B cell (primary cell): ENCODE measurements at regions not wholly inside any gene's neighbourhood (a gene's known extent, or its start where the extent isn't known, plus 50 kb on each side); places are given as distances from the start of the nearest gene placed in this dataset.

Experiments
- ATAC-seq: fragments of 200-7000 bp; cut with Tn5 transposase; one replicate; pipeline ENCODE4 v1.10.0; 2021; ENCODE audit warnings: low read depth, mild to moderate bottlenecking, moderate number of reproducible peaks, moderate library complexity
- CTCF ChIA-PET: fragments of 350-600 bp; sonication (Branson Sonifier 250); formaldehyde crosslinking; loops from one replicate; lab custom pipeline; 2021; ENCODE audit warnings: antibody characterized with exemption, inconsistent platforms; lab: Charles Lee
- POLR2A ChIA-PET: fragments of 350-600 bp; sonication (Branson Sonifier 250); formaldehyde crosslinking; loops from one replicate; lab custom pipeline; 2021; ENCODE audit warnings: antibody characterized with exemption; lab: Charles Lee
- DNase-seq: peaks from one replicate; pipeline ENCODE4 v3.0.0; 2013
- H2AFZ ChIP-seq: 2 replicates; pipeline ENCODE4 v1.6.1; 2012; ENCODE audit warnings: mild to moderate bottlenecking, low read depth, low read length; ENCODE audit not compliant: insufficient read depth, poor library complexity, severe bottlenecking
- H3K27ac ChIP-seq, 2 donors: 1 replicate in 1 of 2; 2 replicates in 1 of 2; pipeline ENCODE4 v1.5.1; 2012 to 2013; ENCODE audit warnings: low read length in 2 of 2, mild to moderate bottlenecking in 2 of 2, moderate library complexity in 1 of 2
- H3K27me3 ChIP-seq, 4 experiments: fragments of 200-600 bp in 1 of 4; sonication (generic) in 1 of 4; replicated peaks in 1 of 4; 1 replicate in 2 of 4; 2 replicates in 2 of 4; pipeline versions ENCODE4 v1.6.1 to v1.7.0; 2013 to 2016; ENCODE audit warnings: low read length in 3 of 4, mild to moderate bottlenecking in 2 of 4, mixed read lengths in 1 of 4, moderate library complexity in 1 of 4; ENCODE audit not compliant: insufficient read depth in 4 of 4, control insufficient read depth in 3 of 4; ENCODE audit errors: control extremely low read depth in 1 of 4
- H3K36me3 ChIP-seq, 2 experiments: replicated peaks in 1 of 2; 1 replicate in 1 of 2; 2 replicates in 1 of 2; pipeline versions ENCODE4 v1.6.1 to v1.7.1; 2013; ENCODE audit warnings: low read length in 1 of 2; ENCODE audit not compliant: insufficient read depth in 2 of 2, control insufficient read depth in 1 of 2; ENCODE audit errors: control extremely low read depth in 1 of 2, extremely low read depth in 1 of 2
- H3K4me1 ChIP-seq, 2 donors: fragments of 200-600 bp in 1 of 2; sonication (generic) in 1 of 2; 1 replicate in 1 of 2; 2 replicates in 1 of 2; pipeline versions ENCODE4 v1.5.1 to v1.6.1; 2013 to 2017; ENCODE audit warnings: low read length in 2 of 2; ENCODE audit not compliant: control insufficient read depth in 2 of 2, insufficient read depth in 2 of 2
- H3K4me2 ChIP-seq: replicated peaks from 2 replicates; pipeline ENCODE3; 2012; ENCODE audit warnings: mild to moderate bottlenecking, low read depth, low read length; ENCODE audit not compliant: poor library complexity, severe bottlenecking
- H3K4me3 ChIP-seq, 5 experiments: fragments of 200-600 bp in 1 of 5; sonication (generic) in 1 of 5; 1 replicate in 3 of 5; 2 replicates in 2 of 5; pipeline versions ENCODE4 v1.5.1 to v1.7.0; 2011 to 2016; ENCODE audit warnings: low read length in 4 of 5, mild to moderate bottlenecking in 4 of 5, low read depth in 2 of 5, control low read depth in 1 of 5, moderate library complexity in 1 of 5; ENCODE audit not compliant: insufficient read depth in 1 of 5; ENCODE audit errors: control extremely low read depth in 1 of 5, extremely low read depth in 1 of 5
- H3K79me2 ChIP-seq: fragments of 200-600 bp; sonication (generic); one replicate; pipeline ENCODE4 v1.6.0; 2016; ENCODE audit warnings: low read length; ENCODE audit not compliant: control insufficient read depth, insufficient read depth
- H3K9ac ChIP-seq: fragments of 200-600 bp; sonication (generic); 2 replicates; pipeline ENCODE4 v1.6.1; 2017; ENCODE audit warnings: mild to moderate bottlenecking, low read length, moderate library complexity
- H3K9me3 ChIP-seq, 3 donors: one replicate each; pipeline versions ENCODE4 v1.6.1 to v1.7.1; 2013; ENCODE audit warnings: low read length in 2 of 3; ENCODE audit not compliant: control insufficient read depth in 2 of 3, insufficient read depth in 1 of 3; ENCODE audit errors: control extremely low read depth in 1 of 3
- H4K20me1 ChIP-seq: 2 replicates; pipeline ENCODE4 v1.6.0; 2012; ENCODE audit warnings: mild to moderate bottlenecking, low read length; ENCODE audit not compliant: insufficient read depth, control insufficient read depth, poor library complexity, severe bottlenecking
- H3K27ac Mint-ChIP-seq: one replicate; pipeline ENCODE4 v1.8.0; 2021; ENCODE audit warnings: mixed read lengths
- H3K27me3 Mint-ChIP-seq: one replicate; pipeline ENCODE4 v1.8.0; 2021; ENCODE audit warnings: mixed read lengths
- H3K4me1 Mint-ChIP-seq: one replicate; pipeline ENCODE4 v1.8.0; 2021; ENCODE audit warnings: mixed read lengths
- H3K4me3 Mint-ChIP-seq: one replicate; pipeline ENCODE4 v1.8.0; 2021; ENCODE audit warnings: mixed read lengths
- H3K9me3 Mint-ChIP-seq: one replicate; pipeline ENCODE4 v1.8.0; 2022; ENCODE audit warnings: mixed read lengths; ENCODE audit not compliant: insufficient read depth
- EZH2 ChIP-seq: IDR thresholded peaks from 2 replicates; pipeline ENCODE4 v1.6.1; 2012; ENCODE audit warnings: borderline replicate concordance, low read depth, mild to moderate bottlenecking, moderate library complexity, low read length; ENCODE audit not compliant: insufficient read depth, poor library complexity, severe bottlenecking
- WGBS: methylation state at CpG from one replicate; pipeline ENCODE4 v1.1.5; 2013; ENCODE audit warnings: missing lambda C conversion rate; ENCODE audit not compliant: insufficient coverage; 5-methylcytosine and 5-hydroxymethylcytosine counted together
- intact Hi-C: fragments of 100-400 bp; cut with micrococcal nuclease; formaldehyde crosslinking; loops from one replicate; pipeline ENCODE4 v1.10.0; 2022
- TF ChIP-seq, protein P1 (sequence below): fragments of 200-600 bp; IDR thresholded peaks from one replicate; pipeline ENCODE4 v1.8.0; 2022; ENCODE audit warnings: antibody characterized with exemption, mild to moderate bottlenecking

DNA sequence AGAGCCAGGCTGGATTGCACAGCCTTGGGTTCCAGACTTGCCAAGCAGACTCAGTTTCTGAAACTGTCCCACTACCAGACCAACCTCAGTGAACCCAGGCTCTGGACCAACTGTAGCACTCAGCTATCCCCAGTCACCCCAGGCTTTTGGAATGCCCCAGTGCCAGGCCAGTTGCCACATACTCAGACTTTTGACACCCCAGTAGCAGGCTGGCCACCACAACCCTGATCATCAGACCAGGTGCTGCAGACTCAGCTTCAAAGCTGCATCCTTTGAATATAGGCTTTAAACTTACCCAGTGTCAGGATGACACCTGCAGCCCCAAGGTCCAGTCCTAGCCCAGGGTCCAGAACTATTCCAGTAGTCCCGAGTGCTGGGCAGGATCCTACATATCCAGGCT, 1389.9 kb downstream of the ARAP2 start:
- TF ChIP-seq, protein P1, sequence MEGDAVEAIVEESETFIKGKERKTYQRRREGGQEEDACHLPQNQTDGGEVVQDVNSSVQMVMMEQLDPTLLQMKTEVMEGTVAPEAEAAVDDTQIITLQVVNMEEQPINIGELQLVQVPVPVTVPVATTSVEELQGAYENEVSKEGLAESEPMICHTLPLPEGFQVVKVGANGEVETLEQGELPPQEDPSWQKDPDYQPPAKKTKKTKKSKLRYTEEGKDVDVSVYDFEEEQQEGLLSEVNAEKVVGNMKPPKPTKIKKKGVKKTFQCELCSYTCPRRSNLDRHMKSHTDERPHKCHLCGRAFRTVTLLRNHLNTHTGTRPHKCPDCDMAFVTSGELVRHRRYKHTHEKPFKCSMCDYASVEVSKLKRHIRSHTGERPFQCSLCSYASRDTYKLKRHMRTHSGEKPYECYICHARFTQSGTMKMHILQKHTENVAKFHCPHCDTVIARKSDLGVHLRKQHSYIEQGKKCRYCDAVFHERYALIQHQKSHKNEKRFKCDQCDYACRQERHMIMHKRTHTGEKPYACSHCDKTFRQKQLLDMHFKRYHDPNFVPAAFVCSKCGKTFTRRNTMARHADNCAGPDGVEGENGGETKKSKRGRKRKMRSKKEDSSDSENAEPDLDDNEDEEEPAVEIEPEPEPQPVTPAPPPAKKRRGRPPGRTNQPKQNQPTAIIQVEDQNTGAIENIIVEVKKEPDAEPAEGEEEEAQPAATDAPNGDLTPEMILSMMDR: no peak
- TF ChIP-seq EZH2: no peak
- H3K27me3 ChIP-seq: no peaks in the 10 kb centered on the region
- no peak for ATAC-seq
- H3K36me3 ChIP-seq: no peaks in the 10 kb centered on the region
- intact Hi-C loops: no loop called here
- no peak for DNase-seq
- no peak overlapping the region for H2AFZ ChIP-seq
- H3K4me3 ChIP-seq: no peak overlapping the region
- Mint-ChIP-seq H3K4me1 (no peaks in the 10 kb centered on the region), H3K9me3 (no peaks in the 10 kb centered on the region), H3K27ac (no peak overlapping the region), H3K27me3 (no peaks in the 10 kb centered on the region), H3K4me3 (no peak overlapping the region)
- no peaks in the 10 kb centered on the region for H3K9me3 ChIP-seq
- H3K9ac ChIP-seq: no peak overlapping the region
- no peaks in the 10 kb centered on the region for H4K20me1 ChIP-seq
- H3K4me2 ChIP-seq: no peak overlapping the region
- 86% methylated on average over 1 of the region's 1 CpG for WGBS
- ChIA-PET POLR2A (no interaction called here), CTCF (no interaction called here)
- no peaks in the 10 kb centered on the region for H3K79me2 ChIP-seq
- no peak overlapping the region for H3K27ac ChIP-seq
- no peaks in the 10 kb centered on the region for H3K4me1 ChIP-seq

DNA sequence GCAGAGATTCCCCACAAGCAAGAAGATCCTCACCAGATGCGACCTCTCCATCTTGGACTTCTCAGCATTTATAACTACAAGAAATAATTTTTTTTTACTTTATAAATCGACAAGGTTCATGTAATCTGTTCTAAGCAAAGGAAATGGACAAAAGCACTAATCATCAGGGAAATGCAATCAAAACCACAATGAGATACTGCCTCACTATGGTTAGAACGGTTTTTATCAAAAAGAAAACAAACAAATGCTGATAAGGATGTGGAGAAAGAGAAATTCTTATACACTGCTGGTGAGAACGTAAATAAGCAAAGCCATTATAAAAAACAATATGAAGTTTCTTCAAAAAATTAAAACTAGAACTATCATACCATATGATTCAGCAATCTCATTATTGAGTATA, 1382.6 kb downstream of the ARAP2 start:
- ChIA-PET CTCF (no interaction called here), POLR2A (no interaction called here)
- H3K9me3 ChIP-seq: no peaks in the 10 kb centered on the region
- H3K4me2 ChIP-seq: no peak overlapping the region
- H3K4me3 Mint-ChIP-seq: no peak overlapping the region
- H3K9me3 Mint-ChIP-seq: no peaks in the 10 kb centered on the region
- no peak for TF ChIP-seq EZH2
- TF ChIP-seq, protein P1: no peak
- H3K27ac Mint-ChIP-seq: no peak overlapping the region
- H3K4me3 ChIP-seq: no peak overlapping the region
- H3K27me3 ChIP-seq: no peaks in the 10 kb centered on the region
- no peaks in the 10 kb centered on the region for H3K79me2 ChIP-seq
- H4K20me1 ChIP-seq: no peaks in the 10 kb centered on the region
- no peaks in the 10 kb centered on the region for H3K36me3 ChIP-seq
- no peaks in the 10 kb centered on the region for H3K4me1 ChIP-seq
- DNase-seq (no peak), ATAC-seq (no peak)
- no peaks in the 10 kb centered on the region for H3K27me3 Mint-ChIP-seq
- intact Hi-C loops: no loop called here
- no CpG with 5 or more reads among the region's 4 CpGs for WGBS
- H2AFZ ChIP-seq: no peak overlapping the region
- no peak overlapping the region for H3K27ac ChIP-seq
- no peak overlapping the region for H3K9ac ChIP-seq
- no peaks in the 10 kb centered on the region for H3K4me1 Mint-ChIP-seq
